HG03521 (cell line): ENCODE measurements at regions not wholly inside any gene's neighbourhood (a gene's known extent, or its start where the extent isn't known, plus 50 kb on each side); places are given as distances from the start of the nearest gene placed in this dataset.
"Not testable (repeated sequence)": the region's sequence is repeated elsewhere in the genome, so short reads cannot be mapped to it uniquely, and the experiment has no call there.

Experiments used
- ATAC-seq: cut with Tn5 transposase; IDR thresholded peaks from one replicate; pipeline ENCODE4 v1.9.1; 2021; ENCODE audit warnings: mild to moderate bottlenecking, moderate library complexity; ENCODE audit not compliant: unreplicated experiment

- ATAC-seq, result not testable (repeated sequence)
Observed at GRCh38 chr5:17755406-17755805, 121.1 kb downstream of the TAF11L14 start.

DNA sequence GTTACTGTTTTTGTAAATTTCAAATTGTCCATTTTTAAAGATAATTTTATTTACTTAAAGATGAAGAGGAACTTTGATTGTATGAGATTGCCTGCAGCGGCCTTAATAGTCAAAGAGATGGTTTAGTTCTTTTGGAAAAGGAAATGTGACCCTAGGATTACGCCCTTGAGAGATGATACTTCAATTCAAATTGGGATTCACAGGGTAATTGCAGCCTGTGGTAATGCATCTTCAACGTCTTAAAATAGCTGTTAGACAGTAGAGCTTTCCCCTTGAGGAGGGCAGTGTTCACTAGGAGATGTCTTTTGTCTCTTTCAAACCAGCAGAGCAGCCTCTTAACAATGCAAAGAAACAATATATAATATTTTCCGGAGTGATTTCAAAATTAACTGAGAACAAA lies 127.1 kb downstream of the TAF11L14 start:
- no peak for ATAC-seq

GRCh38 chr5:17763301-17763700 lies 129.0 kb downstream of the TAF11L14 start:
- no peak for ATAC-seq

DNA sequence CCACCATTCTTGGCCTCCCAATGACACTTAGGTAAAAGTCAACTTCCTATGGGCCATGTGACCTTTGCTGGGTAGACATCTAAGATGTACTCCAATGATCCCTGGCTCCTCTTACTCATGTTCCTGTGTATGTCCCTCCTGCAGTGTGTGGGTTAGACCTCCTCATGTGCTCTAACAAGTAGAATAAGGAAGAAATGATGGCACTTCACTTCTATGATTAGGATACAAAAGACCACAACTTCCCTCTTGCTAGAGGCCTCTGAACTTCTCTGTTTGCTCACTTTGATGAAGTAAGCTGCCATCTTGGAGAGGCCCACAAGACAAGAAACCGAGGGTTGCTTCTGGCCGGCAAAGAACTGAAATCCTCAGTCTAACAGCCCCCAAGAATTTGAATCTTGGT lies 131.8 kb downstream of the TAF11L14 start:
- ATAC-seq, result no peak

DNA sequence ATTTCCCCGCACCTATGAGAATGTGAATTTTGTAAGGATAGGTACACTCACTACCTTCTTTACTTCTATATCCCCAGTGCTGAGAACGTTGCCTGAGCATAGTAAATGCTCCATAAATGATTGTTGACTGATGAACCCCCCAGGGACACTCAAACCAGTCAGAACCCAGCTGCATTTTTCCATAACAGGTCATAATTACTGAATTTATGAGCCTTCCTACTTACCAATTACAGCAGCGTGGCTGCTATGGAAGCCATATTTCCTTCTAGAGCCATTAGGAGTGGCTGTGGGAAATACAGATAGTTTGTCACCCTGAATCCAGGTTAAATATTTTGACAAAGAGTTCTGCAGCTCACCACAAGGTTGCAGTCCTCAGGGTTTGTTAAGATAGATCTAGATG lies 135.0 kb downstream of the TAF11L14 start:
- no peak for ATAC-seq

GRCh38 chr5:17772232-17772631 lies 138.0 kb downstream of the TAF11L14 start:
- ATAC-seq, result no peak

GRCh38 chr5:17785774-17786173 lies 151.5 kb downstream of the TAF11L14 start:
- no peak for ATAC-seq

DNA sequence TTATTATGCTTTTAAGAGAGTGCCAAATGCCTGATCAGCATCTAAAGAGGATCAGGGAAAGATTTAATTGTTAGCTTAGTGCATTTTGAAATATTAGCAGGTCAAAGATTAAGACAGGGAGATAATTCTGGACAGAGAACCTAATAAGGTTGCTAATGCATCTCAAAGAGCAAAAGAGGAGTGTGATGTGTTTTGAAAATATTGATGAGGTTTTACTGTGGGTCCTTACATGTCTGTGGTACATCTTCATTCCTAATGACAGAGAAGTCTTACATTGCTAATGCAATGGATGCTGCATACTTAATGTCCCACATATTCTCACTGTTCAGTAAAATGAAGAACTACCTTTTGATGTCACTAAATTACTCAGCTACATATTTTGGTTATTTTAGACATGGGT lies 154.1 kb downstream of the TAF11L14 start:
- no peak for ATAC-seq

DNA sequence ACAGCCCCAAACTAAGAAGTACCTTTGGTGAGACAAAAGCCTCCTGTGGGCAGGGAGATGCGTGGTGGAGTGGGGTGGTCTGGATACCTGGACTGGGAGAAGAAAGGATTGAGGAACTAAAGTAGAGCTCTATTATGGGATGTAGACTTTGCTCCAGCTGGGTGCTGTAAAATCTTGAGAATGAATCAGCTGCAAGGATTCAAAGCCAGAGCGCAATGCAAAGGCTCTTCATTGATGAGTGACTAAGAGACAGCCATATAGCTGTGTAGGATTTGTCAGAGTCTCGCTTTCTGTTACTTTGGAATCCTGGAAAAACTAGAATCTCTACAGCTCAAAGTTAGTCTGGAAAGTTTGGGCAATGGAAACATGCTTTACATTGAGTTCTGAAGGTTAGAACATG lies 159.9 kb downstream of the TAF11L14 start:
- no peak for ATAC-seq

DNA sequence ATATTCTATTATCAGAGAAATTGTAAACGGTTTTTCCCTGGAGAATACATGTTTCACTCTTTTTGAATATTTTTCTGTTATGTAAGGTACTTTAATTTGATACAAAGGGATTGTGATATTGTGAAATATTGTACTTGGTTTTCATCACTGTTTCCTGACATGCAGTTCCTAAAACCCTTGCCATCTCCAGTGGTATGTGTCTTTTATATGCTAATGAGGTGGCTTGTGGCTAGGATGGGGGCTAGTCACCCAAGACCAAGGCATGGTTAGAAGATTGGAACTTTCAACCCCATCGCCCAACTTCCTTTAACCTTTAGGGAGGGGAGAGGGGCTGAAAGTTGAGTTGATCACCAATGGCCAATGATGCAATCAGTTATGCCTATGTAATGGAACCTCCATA lies 160.6 kb downstream of the TAF11L14 start:
- ATAC-seq, result no peak

DNA sequence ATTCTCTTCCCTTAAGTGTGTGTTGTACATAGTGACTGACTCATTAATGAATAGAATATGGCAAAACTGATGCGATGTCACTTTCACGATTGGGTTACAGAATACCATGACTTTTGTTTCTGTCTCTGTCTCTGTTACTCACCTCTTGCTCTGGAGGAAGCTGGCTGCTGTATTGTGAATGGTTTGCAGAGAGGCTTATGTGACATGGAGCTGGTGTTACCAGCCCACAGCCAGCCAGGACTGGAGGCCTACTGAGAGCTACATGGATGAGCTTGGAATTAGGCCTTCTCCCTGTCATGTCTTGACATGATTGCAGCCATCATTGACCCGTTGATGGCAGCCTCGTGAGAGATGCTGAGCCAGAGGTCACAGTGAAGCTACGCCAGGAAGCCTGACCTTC lies 161.9 kb downstream of the TAF11L14 start:
- ATAC-seq, result no peak

GRCh38 chr5:17796757-17797396 lies 162.6 kb downstream of the TAF11L14 start:
- no peak for ATAC-seq

GRCh38 chr5:17799521-17799920 lies 165.3 kb downstream of the TAF11L14 start:
- ATAC-seq, result no peak

- no peak for ATAC-seq
Observed at GRCh38 chr5:17801595-17801994, 167.3 kb downstream of the TAF11L14 start.

DNA sequence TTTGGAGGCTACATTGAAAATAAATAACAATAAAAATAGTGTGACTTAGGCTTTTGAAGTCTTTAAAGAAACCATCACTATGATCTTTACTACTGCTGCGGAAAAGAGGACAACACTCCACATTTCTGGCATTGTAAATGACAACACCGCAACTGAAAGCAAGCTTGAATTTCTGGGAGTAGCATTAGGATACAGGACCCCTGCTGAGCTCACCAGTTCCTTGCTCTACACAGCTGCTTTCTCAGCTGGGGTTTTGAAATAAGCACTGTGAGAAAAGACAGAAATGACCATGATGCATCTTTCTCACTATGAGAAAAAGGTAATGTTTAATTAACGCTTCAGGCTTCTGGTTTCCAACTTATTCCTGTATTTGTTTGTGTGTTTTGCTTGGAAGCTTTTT lies 168.0 kb downstream of the TAF11L14 start:
- no peak for ATAC-seq

DNA sequence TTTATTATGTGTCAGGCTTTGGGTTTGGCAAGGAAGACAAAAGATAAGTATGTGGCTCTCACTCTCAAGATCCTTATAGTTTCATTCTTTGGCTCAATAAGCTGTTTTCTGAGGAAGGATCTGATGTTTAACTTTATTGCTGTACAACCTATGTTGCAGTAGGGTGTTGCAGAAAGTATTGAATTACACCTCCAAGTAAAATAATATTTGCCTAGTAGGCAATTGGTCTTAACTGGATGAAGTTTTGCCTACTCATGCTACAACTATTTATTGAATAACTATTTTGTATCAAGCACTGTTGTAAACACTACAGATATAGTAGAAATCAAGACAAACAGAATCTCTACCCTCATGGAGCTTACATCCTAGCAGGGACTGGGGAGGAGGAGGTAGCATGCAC lies 169.7 kb downstream of the TAF11L14 start:
- no peak for ATAC-seq

DNA sequence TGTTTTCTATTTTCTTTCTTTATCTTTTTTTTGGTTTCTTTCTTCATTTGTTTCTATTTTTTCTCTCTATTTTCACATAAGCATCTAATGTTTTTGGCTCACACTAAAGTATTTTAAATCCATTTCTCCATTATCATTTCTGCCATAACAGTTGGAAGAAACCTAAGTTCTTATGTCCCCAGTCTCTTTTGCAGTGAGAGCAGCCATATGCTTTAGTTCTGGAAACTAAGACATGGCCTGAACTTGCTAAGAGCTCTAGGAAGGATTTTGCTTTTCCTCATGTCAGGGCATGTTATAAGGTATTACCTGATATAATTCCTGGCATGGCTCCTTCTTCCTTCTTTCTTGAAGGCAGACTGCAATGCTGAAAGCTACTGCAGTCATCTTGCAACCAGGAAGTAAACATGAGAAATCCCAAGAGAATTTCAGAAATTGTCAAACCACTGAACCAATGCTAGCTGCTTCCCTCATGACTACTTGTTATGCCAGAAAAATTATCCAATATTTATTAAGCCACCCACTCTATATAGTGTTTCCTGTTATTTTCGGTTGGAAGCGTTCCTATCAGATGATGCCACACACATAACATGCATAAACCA lies 171.1 kb downstream of the TAF11L14 start:
- no peak for ATAC-seq

- no peak for ATAC-seq
Observed at GRCh38 chr5:17806818-17807468, 172.7 kb downstream of the TAF11L14 start.

DNA sequence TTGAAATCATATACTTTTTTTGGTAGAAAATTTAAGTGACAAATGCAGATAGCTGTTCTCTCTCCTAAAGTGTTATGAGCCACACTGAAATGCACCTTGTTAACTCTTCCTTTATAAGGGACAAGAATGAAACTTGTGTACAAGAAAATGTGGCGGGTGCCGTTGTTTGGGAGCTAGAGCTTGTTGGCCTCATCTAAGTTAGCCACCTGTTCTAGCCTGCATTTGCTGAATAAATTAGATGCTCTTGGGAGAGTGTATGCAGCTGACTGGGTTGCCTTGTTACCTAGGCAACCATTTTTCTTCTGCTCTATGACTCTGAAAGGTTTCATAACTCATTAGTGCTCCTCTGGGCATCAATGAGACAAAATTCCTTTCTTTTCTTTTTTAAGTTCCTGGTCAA lies 174.3 kb downstream of the TAF11L14 start:
- no peak for ATAC-seq

DNA sequence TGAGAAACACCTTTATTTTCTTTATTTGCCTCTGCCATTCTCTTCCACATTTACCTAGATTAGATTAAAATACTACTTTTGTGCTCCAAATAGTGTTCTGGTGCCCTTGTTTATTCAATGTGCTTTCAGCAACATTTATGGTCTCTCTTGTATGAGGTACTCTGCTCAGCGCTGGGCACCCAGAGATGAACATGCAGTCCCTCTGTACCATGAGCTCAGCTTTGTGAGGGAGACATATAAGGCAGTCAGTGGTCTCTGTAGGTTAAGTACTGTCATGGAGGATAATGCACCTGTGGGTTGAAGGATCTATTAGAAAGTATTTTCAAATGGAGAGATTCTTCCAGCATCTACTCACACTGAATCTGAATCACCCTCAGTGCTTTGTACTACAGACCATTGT lies 176.5 kb downstream of the TAF11L14 start:
- ATAC-seq, result no peak

DNA sequence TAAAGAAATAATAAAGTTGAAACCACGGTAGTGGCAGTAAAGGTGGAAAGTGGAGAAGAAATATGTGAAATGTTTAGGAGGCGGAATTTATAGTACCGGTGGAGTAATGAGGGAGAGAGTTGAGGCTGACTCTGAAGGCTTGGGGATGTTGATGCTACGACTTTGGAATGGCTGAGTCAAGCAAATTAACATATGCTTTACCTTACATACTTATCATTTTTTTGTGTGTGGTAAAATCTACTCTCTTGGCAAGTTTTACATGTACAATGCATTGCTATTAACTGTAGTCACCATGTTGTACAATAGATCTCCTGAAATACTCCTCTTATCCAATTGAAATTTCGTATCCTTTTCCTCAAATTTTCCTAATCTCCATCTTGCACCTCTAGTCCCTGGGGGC lies 179.0 kb downstream of the TAF11L14 start:
- no peak for ATAC-seq

GRCh38 chr5:17816505-17816904 lies 182.2 kb downstream of the TAF11L14 start:
- ATAC-seq, result no peak

- ATAC-seq, result no peak
Observed at GRCh38 chr5:17816944-17817343, 182.7 kb downstream of the TAF11L14 start.
